ENCODE measurements at regions not wholly inside any gene's neighbourhood (a gene's known extent, or its start where the extent isn't known, plus 50 kb on each side); places are given as distances from the start of the nearest gene placed in this dataset.

GRCh38 chr7:68785036-68785435, 813.2 kb upstream of the AUTS2 start:
- no peak for TF ChIP-seq CTCF (IDR thresholded peaks at IDR 0.05 in 4 of 5, conservative IDR thresholded peaks at IDR 0.05 in 1 of 5)
- TF ChIP-seq POLR2A (IDR thresholded peaks at IDR 0.05), result no peak

Measured in gastrocnemius medialis (tissue), 4 donors.